ENCODE measurements at regions not wholly inside any gene's neighbourhood (a gene's known extent, or its start where the extent isn't known, plus 50 kb on each side); places are given as distances from the start of the nearest gene placed in this dataset.

- Histone ChIP-seq H3K4me3 (no peak overlapping the region), H3K27ac (no peak overlapping the region)
These were observed 104.6 kb downstream of the AMY1C start for GRCh38 chr1:103854279-103854678.

- Histone ChIP-seq H3K4me3 (no peak overlapping the region), H3K27ac (no peak overlapping the region)
These were observed 110.0 kb downstream of the AMY1C start for GRCh38 chr1:103859721-103860120.

DNA sequence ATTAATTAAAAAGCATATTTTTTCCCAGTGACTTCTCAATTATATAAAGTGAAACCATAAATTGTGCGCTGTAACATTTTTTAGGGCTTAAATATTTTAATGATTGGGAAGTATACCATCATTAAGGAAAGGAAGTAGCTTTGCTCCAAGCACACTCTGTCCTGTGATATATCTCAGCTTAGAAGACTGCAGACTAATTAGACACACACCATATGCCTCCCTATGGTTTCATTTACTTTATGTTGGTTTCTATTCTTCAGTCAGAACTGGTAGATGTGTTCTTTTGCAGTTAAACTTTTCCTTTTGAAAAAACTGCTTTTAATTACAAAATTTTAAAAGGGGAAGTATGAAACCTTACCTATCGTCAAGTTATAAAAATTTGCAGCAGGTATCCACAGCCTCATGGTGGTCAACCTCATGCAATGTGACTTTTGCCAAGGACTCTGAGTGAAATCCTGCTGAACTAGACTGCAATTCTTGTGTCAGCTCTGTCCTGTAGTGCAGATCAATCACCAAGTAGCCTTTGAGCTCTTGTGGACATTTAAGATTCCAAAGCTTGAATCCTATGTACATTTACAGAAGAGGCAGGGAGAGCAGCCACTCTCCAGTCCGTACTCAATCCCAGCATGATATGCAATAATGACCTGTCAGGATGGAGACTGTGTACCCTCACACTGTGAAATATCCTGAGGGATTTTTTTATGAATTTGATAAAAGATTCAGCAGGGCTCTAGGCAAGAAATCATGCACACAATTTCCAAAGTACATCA, 149.1 kb downstream of the AMY1C start:
- H3K27ac ChIP-seq, result no peak overlapping the region
- no peak overlapping the region for H3K4me3 ChIP-seq

GRCh38 chr1:103900005-103900404, 150.3 kb downstream of the AMY1C start:
- no peak overlapping the region for H3K27ac ChIP-seq
- no peak overlapping the region for H3K4me3 ChIP-seq

GRCh38 chr1:103901072-103901471, 151.4 kb downstream of the AMY1C start:
- no peak overlapping the region for H3K27ac ChIP-seq

DNA sequence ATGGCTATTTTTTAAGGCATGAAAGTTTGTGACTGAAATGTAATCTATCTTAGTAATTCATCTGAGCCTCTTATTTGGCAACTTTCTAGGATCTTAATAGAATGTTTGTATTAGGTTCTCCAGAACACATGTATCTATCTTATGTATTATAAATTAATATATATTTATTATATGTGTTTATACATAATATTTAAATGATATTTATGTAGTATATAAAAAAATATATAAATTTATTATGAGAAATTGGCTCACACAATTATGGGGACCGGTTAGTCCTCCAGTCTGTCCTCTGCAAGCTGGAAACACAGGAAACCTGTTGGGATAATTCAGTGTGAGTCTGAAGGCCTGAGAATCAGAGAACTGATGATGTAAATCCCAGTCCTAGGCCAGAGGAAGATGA, 155.7 kb downstream of the AMY1C start:
- H3K27ac ChIP-seq, result no peak overlapping the region
- H3K4me3 ChIP-seq, result no peak overlapping the region

More at GRCh38 chr1:103901072-103901471, 151.4 kb downstream of the AMY1C start:
- H3K4me3 ChIP-seq, result no peak overlapping the region

- Histone ChIP-seq H3K4me3 (no peak overlapping the region), H3K27ac (no peak overlapping the region)
These were observed 161.8 kb downstream of the AMY1C start for GRCh38 chr1:103911450-103911849.

DNA sequence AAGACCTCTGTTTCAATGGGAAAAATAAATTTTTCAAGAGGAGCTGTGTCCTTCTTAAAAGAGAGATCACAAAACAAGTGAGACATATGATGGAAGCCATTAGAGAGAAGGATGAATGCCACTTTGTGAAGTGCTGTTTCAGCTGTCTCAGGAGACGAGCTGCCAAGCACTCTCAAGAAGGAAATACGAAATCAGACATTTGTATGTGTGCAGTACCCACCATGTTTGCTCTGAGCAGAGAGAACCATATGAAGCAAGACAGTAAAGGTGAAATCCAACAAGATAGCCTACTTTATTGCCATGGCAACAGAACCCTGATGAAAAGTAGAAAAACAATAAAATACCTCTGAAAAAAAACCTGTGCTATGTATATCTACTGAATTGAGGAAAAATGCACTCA, 168.1 kb downstream of the AMY1C start:
- H3K4me3 ChIP-seq, result no peak overlapping the region
- H3K27ac ChIP-seq, result no peak overlapping the region

DNA sequence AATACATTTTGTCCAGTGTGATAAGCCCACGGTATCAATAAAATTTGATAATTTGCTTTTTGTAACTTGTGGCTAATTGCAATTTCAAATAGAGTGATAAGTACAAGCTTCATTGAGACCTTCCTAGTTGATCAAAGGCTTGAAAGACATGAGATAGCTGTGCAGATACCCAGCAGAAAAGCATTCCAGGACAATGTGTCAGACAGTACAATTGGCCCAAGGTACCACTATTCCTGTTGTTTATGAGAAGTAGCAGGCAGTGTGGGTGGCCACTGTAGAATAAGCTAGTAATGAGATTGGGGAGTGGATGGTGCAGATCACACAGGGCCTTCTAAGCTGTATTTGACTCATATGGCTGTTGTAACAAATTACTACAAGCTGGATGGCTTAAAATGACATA, 182.2 kb downstream of the AMY1C start:
- H3K27ac ChIP-seq, result no peak overlapping the region
- H3K4me3 ChIP-seq, result no peak overlapping the region

DNA sequence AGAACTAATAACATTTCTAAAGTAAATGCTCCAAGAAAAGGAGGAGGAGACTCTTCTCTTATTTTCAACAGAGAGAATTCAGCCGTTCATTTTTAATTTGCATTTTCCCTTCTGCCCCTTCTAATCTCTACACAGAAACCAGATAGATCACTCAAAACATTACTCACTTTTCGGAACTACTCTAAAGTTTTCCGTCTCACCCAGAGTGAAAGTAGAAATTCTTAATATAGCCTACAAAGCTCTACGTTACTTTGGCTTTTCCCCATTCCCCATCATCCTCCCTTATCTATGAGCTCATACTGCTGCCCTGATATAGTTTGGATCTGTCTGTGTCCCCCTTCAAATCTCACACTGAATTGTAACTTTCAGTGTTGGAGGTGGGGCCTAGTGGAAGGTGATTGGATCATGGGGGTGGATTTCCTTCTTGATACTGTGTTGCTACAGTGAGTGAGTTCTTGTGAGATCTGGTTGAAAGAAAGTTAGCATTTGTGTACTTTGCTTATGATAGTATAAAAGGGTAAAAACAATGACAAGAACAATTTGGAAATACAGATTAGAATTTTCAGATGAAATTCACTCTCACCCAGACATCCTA, 188.2 kb downstream of the AMY1C start:
- Histone ChIP-seq H3K4me3 (no peak overlapping the region), H3K27ac (no peak overlapping the region)

DNA sequence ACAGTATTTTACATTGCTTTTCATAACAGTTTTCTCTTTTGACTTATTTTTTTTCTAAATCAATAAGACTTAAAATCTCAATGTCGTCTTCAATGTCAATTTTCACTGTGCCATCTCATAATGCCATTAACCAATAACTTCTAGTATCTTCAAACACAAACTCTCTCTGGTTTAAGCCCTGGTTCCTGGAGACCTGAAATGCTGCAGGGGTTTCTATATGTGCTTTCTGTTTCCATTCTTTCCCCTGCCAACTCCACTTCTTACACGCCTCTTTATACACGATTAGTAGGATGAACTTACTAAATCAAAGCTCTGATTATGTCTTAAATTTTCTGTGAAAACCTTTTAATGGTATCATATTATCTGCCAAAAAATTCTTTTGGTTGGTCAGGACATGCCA, 191.4 kb downstream of the AMY1C start:
- no peak overlapping the region for H3K27ac ChIP-seq
- no peak overlapping the region for H3K4me3 ChIP-seq

- Histone ChIP-seq H3K27ac (no peak overlapping the region), H3K4me3 (no peak overlapping the region)
These were observed 192.3 kb downstream of the AMY1C start for GRCh38 chr1:103942029-103942428.

- Histone ChIP-seq H3K4me3 (no peak overlapping the region), H3K27ac (no peak overlapping the region)
These were observed 196.1 kb downstream of the AMY1C start for GRCh38 chr1:103945774-103946173.

GRCh38 chr1:103948526-103948925, 198.8 kb downstream of the AMY1C start:
- Histone ChIP-seq H3K4me3 (no peak overlapping the region), H3K27ac (no peak overlapping the region)

- H3K4me3 ChIP-seq, result no peak overlapping the region
- no peak overlapping the region for H3K27ac ChIP-seq
These were observed 200.1 kb downstream of the AMY1C start for GRCh38 chr1:103949779-103950178.

GRCh38 chr1:103953386-103953785, 203.7 kb downstream of the AMY1C start:
- no peak overlapping the region for H3K4me3 ChIP-seq
- no peak overlapping the region for H3K27ac ChIP-seq

DNA sequence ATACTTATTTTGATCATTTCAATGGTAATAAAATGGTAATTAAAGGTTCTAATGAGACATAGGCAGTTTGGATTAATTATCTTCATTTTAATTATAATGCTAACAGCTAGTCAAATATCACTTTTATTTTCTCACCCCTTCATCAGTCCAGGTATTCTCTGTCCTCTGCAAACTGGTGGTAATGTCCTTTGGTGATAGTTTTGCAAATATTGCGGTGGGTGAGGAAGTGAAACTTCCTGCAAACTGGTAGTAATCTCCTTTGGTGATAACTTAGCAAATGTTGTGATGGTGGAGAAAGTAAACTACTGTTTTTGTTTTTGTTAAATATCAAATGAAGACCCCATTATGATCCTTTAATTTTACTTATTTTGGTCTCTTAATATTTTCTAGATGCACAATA, 209.0 kb downstream of the AMY1C start:
- Histone ChIP-seq H3K4me3 (no peak overlapping the region), H3K27ac (no peak overlapping the region)

GRCh38 chr1:103959565-103959964, 209.9 kb downstream of the AMY1C start:
- Histone ChIP-seq H3K27ac (no peak overlapping the region), H3K4me3 (no peak overlapping the region)

DNA sequence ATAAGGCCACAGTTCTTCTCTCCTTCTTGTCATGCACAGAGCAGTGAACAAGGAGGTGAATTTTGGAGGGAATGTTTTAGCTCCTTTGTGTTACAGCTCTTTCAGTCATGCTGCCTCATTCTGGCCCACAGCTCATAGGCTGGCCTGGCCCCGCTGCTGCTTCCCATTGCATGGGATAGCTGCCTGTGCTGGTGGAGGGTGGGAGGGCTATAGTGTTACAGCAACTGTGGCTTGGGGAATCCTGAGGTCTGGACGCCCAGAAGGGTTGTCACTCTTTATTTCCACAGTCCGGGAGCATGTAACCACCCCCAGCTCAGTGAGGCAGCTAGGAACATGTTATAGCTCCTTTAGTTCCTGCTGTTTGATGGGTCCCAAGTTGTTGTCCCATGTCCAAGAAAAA, 210.3 kb downstream of the AMY1C start:
- no peak overlapping the region for H3K27ac ChIP-seq
- H3K4me3 ChIP-seq, result no peak overlapping the region

- no peak overlapping the region for H3K27ac ChIP-seq
- H3K4me3 ChIP-seq, result no peak overlapping the region
These were observed 211.0 kb downstream of the AMY1C start for GRCh38 chr1:103960710-103961109.

DNA sequence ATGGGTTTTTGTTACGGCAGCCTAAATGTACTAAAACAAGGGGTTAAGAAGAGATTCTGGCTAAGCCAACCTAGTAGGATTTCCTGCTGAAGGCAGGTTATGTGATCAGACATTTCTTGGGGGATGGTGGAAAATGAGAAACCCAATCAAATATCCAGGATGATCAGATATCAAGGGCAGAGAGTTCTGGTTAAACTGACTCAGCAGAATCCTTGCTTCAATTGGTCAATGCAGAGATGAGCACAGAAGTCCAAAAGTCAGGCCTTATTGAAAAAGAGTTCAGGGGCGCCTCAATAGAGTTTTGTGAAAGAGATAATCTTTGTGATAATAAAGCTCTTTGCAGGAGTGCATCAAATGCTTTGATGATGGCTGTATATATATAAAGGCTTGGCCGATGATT, 237.1 kb downstream of the AMY1C start:
- H3K27ac ChIP-seq, result no peak overlapping the region
- H3K4me3 ChIP-seq, result no peak overlapping the region

DNA sequence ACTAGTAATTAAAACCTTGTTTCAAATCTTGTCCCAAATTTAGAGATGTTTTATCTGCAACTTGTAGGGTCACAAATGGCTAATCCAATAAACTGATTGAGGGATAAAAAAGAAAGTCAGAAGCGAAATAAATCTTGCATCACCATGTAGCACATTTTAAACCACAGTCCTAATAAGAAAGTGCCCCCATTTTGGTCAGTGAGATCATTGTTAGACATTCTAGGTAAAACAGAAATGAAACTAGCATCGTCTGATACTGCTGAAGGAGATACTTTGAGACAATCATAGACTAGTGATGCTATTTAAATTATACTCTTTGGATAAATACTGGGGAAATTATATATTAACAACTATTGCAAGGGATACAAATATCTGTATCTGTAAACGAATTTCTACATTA, 247.9 kb downstream of the AMY1C start:
- no peak overlapping the region for H3K27ac ChIP-seq
- no peak overlapping the region for H3K4me3 ChIP-seq

Data from skin epidermis (tissue), 12 donors.